ENCODE measurements at regions not wholly inside any gene's neighbourhood (a gene's known extent, or its start where the extent isn't known, plus 50 kb on each side); places are given as distances from the start of the nearest gene placed in this dataset.

- TF ChIP-seq CTCF (conservative IDR thresholded peaks at IDR 0.05; ENCODE audit: low read length) (no peak), EZH2phosphoT487 (IDR thresholded peaks at IDR 0.05; ENCODE audit: borderline replicate concordance) (no peak)
Measured at GRCh38 chr7:81094952-81095351, 176.1 kb upstream of the SEMA3C start.
